ENCODE measurements at regions not wholly inside any gene's neighbourhood (a gene's known extent, or its start where the extent isn't known, plus 50 kb on each side); places are given as distances from the start of the nearest gene placed in this dataset.
A peak's percentile ranks its signal among the peaks of the same experiment; 100 is the strongest.

DNA sequence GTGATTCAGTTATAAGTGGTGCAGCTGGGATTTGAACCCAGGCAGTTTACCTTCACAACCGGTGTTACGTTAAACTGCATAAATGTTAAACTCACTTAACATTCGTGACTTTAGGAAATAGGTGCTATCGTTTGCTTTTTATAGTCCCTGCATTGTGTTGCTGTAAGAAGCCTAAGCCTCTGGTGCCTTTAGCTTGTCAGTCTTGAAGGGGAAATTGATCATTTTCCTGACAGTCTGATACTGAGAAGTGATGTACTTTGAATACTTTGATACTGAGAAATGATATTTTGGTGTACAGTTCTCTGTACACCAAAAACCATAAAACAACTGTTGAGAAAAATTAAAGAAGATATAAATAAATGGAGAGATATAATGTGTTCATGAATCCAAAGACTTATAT lies 52.5 kb upstream of the NEDD9 start:
- WGBS, 2 donors, result 92% methylated on average over 4 of the region's 4 CpGs
- no peak for ATAC-seq (ENCODE audit: insufficient read depth, low FRiP score)
- Histone ChIP-seq H3K9me3 (ENCODE audit: control insufficient read depth in 4 of 4, insufficient read depth in 3 of 4, low read length in 3 of 4) (no peaks in the 10 kb centered on the region), H3K27ac (ENCODE audit: low read depth in 1 of 2, low read length in 1 of 2) (no peak overlapping the region), H3K4me3 (no peak overlapping the region), H3K4me1 (ENCODE audit: control insufficient read depth in 5 of 5, insufficient read depth in 5 of 5, low read length in 5 of 5) (peaks cover 0 to 11% (median 0%) of the 10 kb centered on the region in 5 donors), H3K9ac (ENCODE audit: insufficient read depth in 1 of 2, low read length in 2 of 2) (no peak overlapping the region), H3K27me3 (ENCODE audit: control insufficient read depth in 3 of 3, insufficient read depth in 3 of 3, low read length in 2 of 3) (no peaks in the 10 kb centered on the region), H3K36me3 (ENCODE audit: control insufficient read depth in 4 of 4, insufficient read depth in 4 of 4, low read length in 4 of 4) (no peaks in the 10 kb centered on the region)
- no peak for DNase-seq
- TF ChIP-seq, protein P1, sequence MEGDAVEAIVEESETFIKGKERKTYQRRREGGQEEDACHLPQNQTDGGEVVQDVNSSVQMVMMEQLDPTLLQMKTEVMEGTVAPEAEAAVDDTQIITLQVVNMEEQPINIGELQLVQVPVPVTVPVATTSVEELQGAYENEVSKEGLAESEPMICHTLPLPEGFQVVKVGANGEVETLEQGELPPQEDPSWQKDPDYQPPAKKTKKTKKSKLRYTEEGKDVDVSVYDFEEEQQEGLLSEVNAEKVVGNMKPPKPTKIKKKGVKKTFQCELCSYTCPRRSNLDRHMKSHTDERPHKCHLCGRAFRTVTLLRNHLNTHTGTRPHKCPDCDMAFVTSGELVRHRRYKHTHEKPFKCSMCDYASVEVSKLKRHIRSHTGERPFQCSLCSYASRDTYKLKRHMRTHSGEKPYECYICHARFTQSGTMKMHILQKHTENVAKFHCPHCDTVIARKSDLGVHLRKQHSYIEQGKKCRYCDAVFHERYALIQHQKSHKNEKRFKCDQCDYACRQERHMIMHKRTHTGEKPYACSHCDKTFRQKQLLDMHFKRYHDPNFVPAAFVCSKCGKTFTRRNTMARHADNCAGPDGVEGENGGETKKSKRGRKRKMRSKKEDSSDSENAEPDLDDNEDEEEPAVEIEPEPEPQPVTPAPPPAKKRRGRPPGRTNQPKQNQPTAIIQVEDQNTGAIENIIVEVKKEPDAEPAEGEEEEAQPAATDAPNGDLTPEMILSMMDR (IDR thresholded peaks at IDR 0.05; ENCODE audit: control extremely low read depth, extremely low read depth), result no peak

DNA sequence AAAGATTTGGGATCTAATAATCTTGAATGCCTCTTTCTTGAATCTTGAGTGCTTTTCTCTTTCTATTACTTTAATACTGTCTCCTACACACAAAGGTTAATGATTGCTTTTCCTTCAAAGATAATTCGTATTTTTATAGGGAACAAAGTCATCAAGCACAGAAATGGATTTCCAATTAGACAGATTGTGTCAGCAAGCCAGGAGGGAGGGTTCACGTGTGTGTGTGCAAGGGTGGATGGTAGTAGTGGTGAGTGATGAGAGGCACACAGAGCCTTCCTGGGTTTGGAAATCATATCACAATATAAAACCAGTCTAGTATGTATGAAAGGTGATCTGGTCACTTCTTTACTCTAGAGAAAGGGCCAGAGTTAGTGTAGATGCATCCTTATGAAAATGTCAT lies 51.2 kb upstream of the NEDD9 start:
- ATAC-seq (ENCODE audit: insufficient read depth, low FRiP score) (no peak), DNase-seq (no peak)
- Histone ChIP-seq H3K36me3 (ENCODE audit: control insufficient read depth in 4 of 4, insufficient read depth in 4 of 4, low read length in 4 of 4) (no peaks in the 10 kb centered on the region), H3K4me1 (ENCODE audit: control insufficient read depth in 5 of 5, insufficient read depth in 5 of 5, low read length in 5 of 5) (peaks cover 0 to 16% (median 0%) of the 10 kb centered on the region in 5 donors), H3K9me3 (ENCODE audit: control insufficient read depth in 4 of 4, insufficient read depth in 3 of 4, low read length in 3 of 4) (no peaks in the 10 kb centered on the region), H3K9ac (ENCODE audit: insufficient read depth in 1 of 2, low read length in 2 of 2) (no peak overlapping the region), H3K4me3 (no peak overlapping the region), H3K27me3 (ENCODE audit: control insufficient read depth in 3 of 3, insufficient read depth in 3 of 3, low read length in 2 of 3) (no peaks in the 10 kb centered on the region), H3K27ac (ENCODE audit: low read depth in 1 of 2, low read length in 1 of 2) (no peak overlapping the region)
- WGBS, 2 donors, result 98% methylated on average over 2 of the region's 2 CpGs
- TF ChIP-seq, protein P1 (IDR thresholded peaks at IDR 0.05; ENCODE audit: control extremely low read depth, extremely low read depth), result no peak

DNA sequence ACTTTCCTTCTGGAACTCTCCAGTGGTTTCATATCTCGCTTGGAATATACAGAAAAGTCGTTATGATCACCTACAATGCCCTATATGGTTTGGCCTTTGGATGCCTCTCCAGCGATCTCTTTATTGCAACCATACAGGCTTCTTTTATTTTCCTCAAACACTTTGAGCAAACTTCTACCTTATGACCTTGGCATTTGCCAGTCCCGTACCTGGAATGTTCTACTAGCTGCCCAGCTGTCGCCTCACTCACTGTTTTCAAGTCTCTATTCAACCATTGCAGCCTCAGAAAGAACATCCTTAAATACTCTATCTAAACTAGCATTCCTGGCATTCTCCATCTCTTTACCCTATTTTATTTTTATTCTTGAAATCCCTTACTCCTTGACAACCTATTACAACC lies 50.4 kb upstream of the NEDD9 start:
- ATAC-seq (ENCODE audit: insufficient read depth, low FRiP score), result no peak

More for the DNA sequence above, 50.4 kb upstream of the NEDD9 start:
- Histone ChIP-seq H3K4me1 (ENCODE audit: control insufficient read depth in 5 of 5, insufficient read depth in 5 of 5, low read length in 5 of 5) (peaks cover 0 to 21% (median 3%) of the 10 kb centered on the region in 5 donors), H3K4me3 (no peak overlapping the region), H3K27me3 (ENCODE audit: control insufficient read depth in 3 of 3, insufficient read depth in 3 of 3, low read length in 2 of 3) (no peaks in the 10 kb centered on the region), H3K36me3 (ENCODE audit: control insufficient read depth in 4 of 4, insufficient read depth in 4 of 4, low read length in 4 of 4) (no peaks in the 10 kb centered on the region), H3K9ac (ENCODE audit: insufficient read depth in 1 of 2, low read length in 2 of 2) (no peak overlapping the region), H3K27ac (ENCODE audit: low read depth in 1 of 2, low read length in 1 of 2) (peak overlapping the region in 1 of 2 donors; percentile 24), H3K9me3 (ENCODE audit: control insufficient read depth in 4 of 4, insufficient read depth in 3 of 4, low read length in 3 of 4) (no peaks in the 10 kb centered on the region)
- TF ChIP-seq, protein P1 (IDR thresholded peaks at IDR 0.05; ENCODE audit: control extremely low read depth, extremely low read depth), result no peak
- 92 to 94% methylated on average over 5 of the region's 5 CpGs for WGBS, 2 donors
- no peak for DNase-seq
